PFSK-1 (cell line): ENCODE measurements at regions not wholly inside any gene's neighbourhood (a gene's known extent, or its start where the extent isn't known, plus 50 kb on each side); places are given as distances from the start of the nearest gene placed in this dataset.

Experiments used
- POLR2AphosphoS5 ChIP-seq: IDR thresholded peaks from 2 replicates; pipeline ENCODE4 v1.6.1; 2012; ENCODE audit warnings: low read depth, mild to moderate bottlenecking, control low read depth, low read length, moderate library complexity
- REST ChIP-seq, 2 experiments: IDR thresholded peaks; 2 replicates each; pipeline versions ENCODE4 v1.6.1 to v1.8.0; 2011 to 2012; ENCODE audit warnings: low read depth in 2 of 2, low read length in 2 of 2, control low read depth in 1 of 2, inconsistent platforms in 1 of 2, mild to moderate bottlenecking in 1 of 2, moderate library complexity in 1 of 2; ENCODE audit not compliant: insufficient read depth in 1 of 2

GRCh38 chr5:167953151-167953798 is 338.2 kb upstream of the WWC1 start:
- TF ChIP-seq POLR2AphosphoS5 (no peak), REST (IDR thresholded peaks at IDR 0.05; ENCODE audit: insufficient read depth in 1 of 2, low read depth in 2 of 2, low read length in 2 of 2) (no peak)
